SK-N-SH (cell line): ENCODE measurements at regions not wholly inside any gene's neighbourhood (a gene's known extent, or its start where the extent isn't known, plus 50 kb on each side); places are given as distances from the start of the nearest gene placed in this dataset.

Experiments used
- CTCF ChIA-PET: fragments of 300-600, 350-600 bp; formaldehyde crosslinking; extraction: SDS; loops from one replicate; lab custom pipeline; 2021; lab: Yijun Ruan, JAX
- POLR2A ChIA-PET: fragments of 350-600 bp; sonication (Branson Sonifier 250); formaldehyde crosslinking; extraction: SDS; loops from one replicate; lab custom pipeline; 2020; ENCODE audit warnings: antibody characterized with exemption, inconsistent platforms; lab: Yijun Ruan, JAX
- DNase-seq: peaks from one replicate; pipeline ENCODE4 v3.0.0; 2012
- H2AFZ ChIP-seq: fragments of 200-600 bp; sonication (generic); 2 replicates; pipeline ENCODE4 v1.8.1; 2016; ENCODE audit warnings: antibody characterized with exemption, mild to moderate bottlenecking, low read depth
- H3F3A ChIP-seq: fragments of 200-600 bp; sonication (generic); replicated peaks from 2 replicates; pipeline ENCODE3; 2016; ENCODE audit warnings: antibody characterized with exemption, mild to moderate bottlenecking; ENCODE audit not compliant: insufficient read depth
- H3K27ac ChIP-seq, 2 experiments: fragments of 200-500 bp in 1 of 2; fragments of 200-600 bp in 1 of 2; sonication (Bioruptor generic) in 1 of 2; sonication (generic), shearing (Covaris generic) in 1 of 2; 2 replicates each; pipeline versions ENCODE4 v1.5.1 to v1.6.1; 2014 to 2016; ENCODE audit warnings: low read depth in 2 of 2, inconsistent platforms in 1 of 2, low read length in 1 of 2, mild to moderate bottlenecking in 1 of 2, mixed read lengths in 1 of 2
- H3K27me3 ChIP-seq: fragments of 200-600 bp; sonication (generic), shearing (Covaris generic); 2 replicates; pipeline ENCODE4 v1.6.1; 2016; ENCODE audit warnings: mixed run types; ENCODE audit not compliant: insufficient read depth
- H3K36me3 ChIP-seq, 2 experiments: fragments of 200-500 bp in 1 of 2; fragments of 200-600 bp in 1 of 2; sonication (Bioruptor generic) in 1 of 2; sonication (generic) in 1 of 2; replicated peaks in 1 of 2; 2 replicates each; pipeline versions ENCODE3 to v1.5.1; 2014 to 2016; ENCODE audit warnings: low read length in 1 of 2, mild to moderate bottlenecking in 1 of 2; ENCODE audit not compliant: insufficient read depth in 2 of 2, control insufficient read depth in 1 of 2
- H3K4me1 ChIP-seq, 2 experiments: fragments of 200-500 bp in 1 of 2; fragments of 200-600 bp in 1 of 2; sonication (Bioruptor generic) in 1 of 2; sonication (generic), shearing (Covaris generic) in 1 of 2; 2 replicates each; pipeline versions ENCODE4 v1.5.1 to v1.6.1; 2014 to 2016; ENCODE audit warnings: low read depth in 1 of 2, low read length in 1 of 2, mixed run types in 1 of 2; ENCODE audit not compliant: insufficient read depth in 2 of 2, control insufficient read depth in 1 of 2
- H3K4me2 ChIP-seq: fragments of 200-600 bp; sonication (generic), shearing (Covaris generic); 2 replicates; pipeline ENCODE4 v1.6.1; 2017; ENCODE audit warnings: mixed run types
- H3K4me3 ChIP-seq, 2 experiments: fragments of 200-500 bp in 1 of 2; fragments of 200-600 bp in 1 of 2; sonication (Bioruptor generic) in 1 of 2; sonication (generic), shearing (Covaris generic) in 1 of 2; 2 replicates each; pipeline versions ENCODE4 v1.5.1 to v1.8.1; 2014 to 2016; ENCODE audit warnings: low read depth in 2 of 2, inconsistent platforms in 1 of 2, low read length in 1 of 2, mild to moderate bottlenecking in 1 of 2, mixed read lengths in 1 of 2, moderate library complexity in 1 of 2
- H3K79me2 ChIP-seq: fragments of 200-600 bp; sonication (generic); 2 replicates; pipeline ENCODE4 v1.8.1; 2017; ENCODE audit warnings: mild to moderate bottlenecking; ENCODE audit not compliant: insufficient read depth
- H3K9ac ChIP-seq: fragments of 200-600 bp; sonication (generic); 2 replicates; pipeline ENCODE4 v1.6.1; 2017; ENCODE audit warnings: mixed run types
- H3K9me2 ChIP-seq: fragments of 200-600 bp; sonication (generic); 2 replicates; pipeline ENCODE4 v1.6.1; 2017; ENCODE audit warnings: mixed run types
- H3K9me3 ChIP-seq: fragments of 200-600 bp; sonication (generic); 2 replicates; pipeline ENCODE4 v1.6.1; 2017; ENCODE audit warnings: mixed run types, mild to moderate bottlenecking, moderate library complexity
- H4K20me1 ChIP-seq: fragments of 200-600 bp; sonication (generic); 2 replicates; pipeline ENCODE4 v1.6.1; 2017; ENCODE audit warnings: mild to moderate bottlenecking, mixed run types; ENCODE audit not compliant: insufficient read depth
- CHD2 ChIP-seq: fragments of 150-350 bp; IDR thresholded peaks from 2 replicates; pipeline ENCODE4 v1.6.1; 2018; ENCODE audit warnings: low read length; ENCODE audit not compliant: partially characterized antibody
- CTCF ChIP-seq: fragments of 200-600 bp; sonication (generic); IDR thresholded peaks from 2 replicates; pipeline ENCODE4 v1.6.1; 2017; ENCODE audit warnings: antibody characterized with exemption, mild to moderate bottlenecking, moderate library complexity
- ELF1 ChIP-seq: IDR thresholded peaks from 2 replicates; pipeline ENCODE4 v1.4.0; 2012
- EZH2phosphoT487 ChIP-seq: fragments of 200-600 bp; sonication (generic); IDR thresholded peaks from 2 replicates; pipeline ENCODE4 v1.6.1; 2017; ENCODE audit warnings: low read depth, mixed run types, mild to moderate bottlenecking, antibody characterized with exemption, moderate library complexity, borderline replicate concordance
- FOSL2 ChIP-seq: IDR thresholded peaks from 2 replicates; pipeline ENCODE4 v1.4.0; 2012; ENCODE audit warnings: low read depth, mild to moderate bottlenecking, moderate library complexity, borderline replicate concordance
- FOXJ3 ChIP-seq: sonication (generic); formaldehyde crosslinking; IDR thresholded peaks from 2 replicates; pipeline ENCODE4 v1.5.1; 2020; ENCODE audit warnings: mild to moderate bottlenecking, missing genetic modification reagents
- GABPA ChIP-seq: IDR thresholded peaks from 2 replicates; pipeline ENCODE4 v1.4.0; 2012; ENCODE audit warnings: low read depth, mild to moderate bottlenecking
- IRF3 ChIP-seq: fragments of 150-350 bp; IDR thresholded peaks from 2 replicates; pipeline ENCODE4 v1.6.1; 2016; ENCODE audit warnings: mild to moderate bottlenecking, low read depth, low read length
- NFIC ChIP-seq: IDR thresholded peaks from 2 replicates; pipeline ENCODE4 v1.4.0; 2012; ENCODE audit warnings: borderline replicate concordance
- RCOR1 ChIP-seq: fragments of 150-350 bp; IDR thresholded peaks from 2 replicates; pipeline ENCODE4 v1.6.1; 2017; ENCODE audit warnings: antibody characterized with exemption, low read length
- REST ChIP-seq: IDR thresholded peaks from 2 replicates; pipeline ENCODE4 v1.6.1; 2012; ENCODE audit warnings: mild to moderate bottlenecking, low read depth, low read length, moderate library complexity
- RFX5 ChIP-seq: IDR thresholded peaks from 2 replicates; pipeline ENCODE4 v1.6.1; 2012; ENCODE audit warnings: mild to moderate bottlenecking, improper control_type of control experiment, low read length
- RXRA ChIP-seq: IDR thresholded peaks from 2 replicates; pipeline ENCODE4 v1.4.0; 2012; ENCODE audit warnings: low read depth, mild to moderate bottlenecking, borderline replicate concordance
- TAF1 ChIP-seq: IDR thresholded peaks from 2 replicates; pipeline ENCODE4 v1.6.1; 2012; ENCODE audit warnings: low read depth, mild to moderate bottlenecking, low read length, moderate library complexity, borderline replicate concordance
- TEAD4 ChIP-seq: IDR thresholded peaks from 2 replicates; pipeline ENCODE4 v1.4.0; 2012; ENCODE audit warnings: mild to moderate bottlenecking, borderline replicate concordance; ENCODE audit not compliant: insufficient read depth
- USF1 ChIP-seq: IDR thresholded peaks from 2 replicates; pipeline ENCODE4 v1.4.0; 2012; ENCODE audit warnings: low read depth, borderline replicate concordance
- USF2 ChIP-seq: fragments of 150-350 bp; IDR thresholded peaks from 2 replicates; pipeline ENCODE4 v1.6.1; 2017; ENCODE audit warnings: antibody characterized with exemption, low read length, low read depth, borderline replicate concordance
- YY1 ChIP-seq: IDR thresholded peaks from 2 replicates; pipeline ENCODE4 v1.4.0; 2012; ENCODE audit warnings: low read depth, mild to moderate bottlenecking
- ZBTB33 ChIP-seq: IDR thresholded peaks from 2 replicates; pipeline ENCODE4 v1.4.0; 2012; ENCODE audit warnings: low read depth, borderline replicate concordance
- WGBS: methylation state at CpG from one replicate; pipeline ENCODE4 v1.1.6; 2017; ENCODE audit warnings: low lambda C conversion rate; 5-methylcytosine and 5-hydroxymethylcytosine counted together

- Histone ChIP-seq H3F3A (no peaks in the 10 kb centered on the region), H3K9me3 (no peaks in the 10 kb centered on the region), H3K36me3 (no peaks in the 10 kb centered on the region), H3K4me1 (no peaks in the 10 kb centered on the region), H4K20me1 (no peaks in the 10 kb centered on the region), H2AFZ (no peak overlapping the region), H3K27me3 (no peaks in the 10 kb centered on the region), H3K27ac (no peak overlapping the region), H3K4me2 (no peak overlapping the region), H3K9me2 (no peaks in the 10 kb centered on the region), H3K9ac (no peak overlapping the region), H3K4me3 (no peak overlapping the region), H3K79me2 (no peaks in the 10 kb centered on the region)
- CTCF ChIA-PET, result no interaction called here
- no peak for DNase-seq
- WGBS, result 20% methylated on average over 2 of the region's 2 CpGs
- POLR2A ChIA-PET, result no interaction called here
- TF ChIP-seq EZH2phosphoT487 (no peak), ZBTB33 (no peak), CTCF (no peak), FOXJ3 (CRISPR knock-in tag) (no peak), RCOR1 (no peak), REST (no peak), CHD2 (no peak), FOSL2 (no peak), TAF1 (no peak), GABPA (no peak), USF2 (no peak), USF1 (no peak), YY1 (no peak), TEAD4 (no peak), ELF1 (no peak), RFX5 (no peak), RXRA (no peak), NFIC (no peak), IRF3 (no peak)
Measured at GRCh38 chr4:158446106-158446505, 75.6 kb upstream of the RXFP1 start.
